ENCODE measurements at regions not wholly inside any gene's neighbourhood (a gene's known extent, or its start where the extent isn't known, plus 50 kb on each side); places are given as distances from the start of the nearest gene placed in this dataset.
"Not testable (repeated sequence)": the region's sequence is repeated elsewhere in the genome, so short reads cannot be mapped to it uniquely, and the experiment has no call there.

DNA sequence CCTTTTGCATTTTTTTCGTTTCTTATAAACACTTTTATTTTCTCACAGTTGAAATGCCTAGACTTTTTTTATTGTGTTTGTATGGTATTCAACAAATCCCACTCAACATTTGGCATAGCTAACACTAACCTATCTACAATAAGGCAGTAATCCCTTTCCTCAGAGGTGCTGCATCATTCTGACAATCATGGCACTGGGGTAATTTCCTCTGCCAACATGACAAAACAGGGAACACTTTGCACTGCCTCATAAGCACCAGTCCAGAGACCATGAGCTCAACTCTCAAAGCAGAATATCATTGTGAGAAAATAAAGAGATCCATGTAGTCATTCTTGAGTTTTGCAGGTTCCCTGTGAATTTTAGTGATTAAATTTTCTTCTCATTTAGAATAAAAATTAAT is 183.8 kb upstream of the INTU start:
- DNase-seq = no peak

DNA sequence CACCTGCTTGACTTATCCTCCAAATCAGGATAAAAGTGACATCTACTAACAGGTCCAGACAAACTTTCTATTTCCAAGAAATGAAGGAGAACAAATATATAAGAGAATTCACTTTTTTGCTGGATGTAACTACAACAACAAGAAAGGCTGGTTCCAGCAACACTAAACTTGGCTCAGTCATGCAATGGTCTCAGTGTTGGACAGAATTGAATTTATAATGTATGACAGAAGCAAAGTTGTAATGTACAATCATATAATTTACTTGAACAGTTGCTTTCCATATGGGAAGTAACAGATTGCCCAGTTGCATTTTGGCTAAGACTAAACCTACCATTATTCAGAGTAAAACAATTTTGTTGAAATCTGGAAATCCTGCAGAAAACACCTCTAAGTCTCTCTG is 183.3 kb upstream of the INTU start:
- DNase-seq = no peak

DNA sequence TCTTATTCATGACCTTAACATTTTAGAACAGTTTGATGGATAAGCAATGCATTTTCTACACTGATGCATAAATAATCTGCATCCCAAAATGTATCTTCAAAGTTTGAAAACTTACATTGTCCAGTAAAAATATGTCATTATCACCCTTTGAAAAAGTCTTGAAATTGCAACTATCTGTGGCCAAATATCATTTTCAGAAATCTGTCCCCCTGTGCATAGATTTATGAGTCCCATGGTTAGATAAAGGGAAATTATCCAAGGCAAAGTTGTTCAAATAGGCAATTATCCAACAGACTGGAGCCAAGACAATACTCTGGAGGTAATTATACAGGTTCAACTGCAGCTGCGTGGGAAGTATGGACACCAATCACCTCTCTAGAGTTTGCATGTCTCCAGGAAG is 182.5 kb upstream of the INTU start:
- no peak for DNase-seq

DNA sequence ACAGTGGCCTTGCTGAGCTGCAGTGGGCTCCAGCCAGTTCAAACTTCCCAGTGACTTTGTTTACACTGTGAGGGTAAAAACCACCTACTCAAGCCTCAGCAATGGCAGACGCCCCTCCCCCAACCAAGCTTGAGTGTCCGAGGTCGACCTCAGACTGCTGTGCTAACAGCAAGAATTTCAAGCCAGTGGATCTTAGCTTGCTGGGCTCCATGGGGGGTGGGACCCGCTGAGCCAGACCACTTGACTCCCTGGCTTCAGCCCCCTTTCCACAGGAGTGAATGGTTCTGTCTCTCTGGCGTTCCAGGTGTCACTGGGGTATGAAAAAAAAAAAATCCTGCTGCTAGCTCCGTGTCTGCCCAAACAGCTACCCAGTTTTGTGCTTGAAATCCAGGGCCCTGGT is 168.9 kb upstream of the INTU start:
- no peak for DNase-seq

DNA sequence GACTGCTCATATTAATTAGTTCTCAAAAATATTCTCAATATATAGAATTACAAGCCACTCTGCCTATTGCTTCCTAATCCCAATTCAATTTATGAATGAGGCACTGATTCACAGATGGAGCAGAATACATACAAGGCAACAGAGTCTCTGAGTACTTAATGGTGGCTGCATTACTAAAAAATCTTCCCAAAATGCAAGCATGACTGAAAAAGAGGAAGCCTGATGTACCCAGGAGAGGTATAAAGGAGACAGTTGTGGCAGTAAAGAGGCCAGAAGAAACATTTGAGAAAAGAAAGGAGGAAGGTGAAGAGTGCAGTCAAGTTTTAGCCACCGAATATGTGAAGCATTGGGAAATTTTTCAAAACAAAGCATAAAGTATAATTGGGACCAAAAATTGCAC is 163.2 kb upstream of the INTU start:
- DNase-seq = no peak

DNA sequence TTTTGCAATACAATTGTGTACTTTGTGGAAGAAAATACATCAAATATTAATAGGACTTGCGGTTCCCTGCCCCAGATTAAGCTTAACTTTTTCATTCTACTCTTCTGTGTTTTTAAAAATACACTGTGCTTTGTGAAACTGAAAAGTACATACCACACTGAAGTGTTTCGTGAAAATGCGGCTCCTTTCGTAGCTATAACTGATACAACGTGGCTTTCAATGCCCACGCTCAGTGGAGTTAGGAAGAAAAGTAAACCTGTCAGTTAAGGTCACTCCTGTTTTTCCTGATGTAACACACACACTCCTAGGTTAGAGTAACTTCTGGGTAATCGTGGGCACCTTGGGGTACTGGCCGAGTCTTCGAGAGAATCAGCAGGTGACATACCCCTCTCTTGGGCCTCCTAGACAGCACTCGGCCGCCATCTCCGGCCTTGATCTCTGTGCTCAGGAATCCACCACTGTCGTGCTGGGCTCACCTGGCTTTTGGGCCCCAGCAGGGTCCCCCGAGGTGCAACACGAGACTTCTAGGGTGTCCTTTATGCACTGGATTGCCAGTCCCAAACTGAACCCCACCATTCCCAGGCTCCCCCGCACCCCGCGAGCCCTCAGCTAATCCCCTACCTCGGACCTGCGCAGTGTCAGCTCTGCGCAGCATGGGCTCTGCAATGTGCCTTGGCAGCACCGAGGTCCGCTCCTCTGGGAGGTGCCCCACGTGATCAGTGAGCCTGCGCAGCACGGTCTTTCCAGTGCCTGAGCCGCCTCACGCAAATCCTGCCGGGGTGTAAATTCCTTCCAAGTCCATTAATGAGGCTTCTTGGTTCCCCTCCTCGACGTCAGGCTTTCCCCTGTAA is 162.6 kb upstream of the INTU start:
- no peak for DNase-seq

DNA sequence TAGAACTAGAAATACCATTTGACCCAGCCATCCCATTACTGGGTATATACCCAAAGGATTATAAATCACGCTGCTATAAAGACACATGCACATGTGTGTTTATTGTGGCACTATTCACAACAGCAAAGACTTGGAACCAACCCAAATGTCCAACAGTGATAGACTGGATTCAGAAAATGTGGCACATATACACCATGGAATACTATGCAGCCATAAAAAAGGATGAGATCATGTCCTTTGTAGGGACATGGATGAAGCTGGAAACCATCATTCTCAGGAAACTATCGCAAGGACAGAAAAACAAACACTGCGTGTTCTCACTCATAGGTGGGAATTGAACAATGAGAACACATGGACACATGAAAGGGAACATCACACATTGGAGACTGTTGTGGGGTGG is 154.5 kb upstream of the INTU start:
- DNase-seq = not testable (repeated sequence)

DNA sequence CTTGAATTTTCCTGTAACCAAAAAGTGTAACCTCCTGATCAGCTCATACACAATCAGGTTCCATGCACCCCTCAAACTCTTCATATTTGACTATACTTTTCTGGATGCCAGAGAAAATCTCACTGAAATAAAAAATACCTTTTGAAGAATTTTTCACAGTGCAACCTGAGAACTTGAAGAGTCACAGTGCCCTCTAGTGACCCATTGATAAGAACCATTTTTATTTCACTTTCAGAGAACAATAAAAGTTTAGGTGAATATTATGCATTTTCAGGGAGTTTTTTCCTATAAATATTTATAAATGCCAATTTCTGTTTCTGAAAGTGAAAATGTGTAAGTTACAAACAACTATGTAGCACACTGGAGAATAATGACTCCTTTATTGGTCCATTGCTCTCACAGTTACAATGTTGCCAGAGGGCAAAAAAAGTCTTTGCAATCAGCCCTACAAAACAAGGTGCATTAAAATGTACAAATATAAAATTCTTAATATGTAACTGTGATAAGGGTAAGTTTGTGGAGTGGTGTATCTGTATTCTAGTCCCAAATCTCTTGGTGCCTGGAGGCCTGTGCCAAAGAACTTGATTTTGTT is 153.6 kb upstream of the INTU start:
- no peak for DNase-seq

DNA sequence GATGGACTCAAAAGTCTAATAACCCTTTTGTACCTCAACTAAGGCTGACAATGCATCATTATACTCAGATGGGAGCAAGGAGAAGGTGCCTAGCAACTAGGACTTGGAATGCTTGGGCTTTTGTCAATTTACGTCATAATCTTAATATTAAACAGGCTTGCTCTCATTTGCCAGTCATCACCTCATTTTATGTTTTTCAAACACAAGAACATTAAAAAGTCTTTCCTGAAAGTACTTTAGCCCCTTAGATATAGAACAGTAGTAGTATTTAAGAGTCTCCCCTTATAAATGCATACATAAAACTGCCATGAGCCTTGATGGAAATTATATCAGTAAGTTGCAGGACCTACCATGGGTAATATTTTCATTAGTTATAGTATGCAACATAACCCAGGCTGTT is 150.7 kb upstream of the INTU start:
- DNase-seq = no peak

DNA sequence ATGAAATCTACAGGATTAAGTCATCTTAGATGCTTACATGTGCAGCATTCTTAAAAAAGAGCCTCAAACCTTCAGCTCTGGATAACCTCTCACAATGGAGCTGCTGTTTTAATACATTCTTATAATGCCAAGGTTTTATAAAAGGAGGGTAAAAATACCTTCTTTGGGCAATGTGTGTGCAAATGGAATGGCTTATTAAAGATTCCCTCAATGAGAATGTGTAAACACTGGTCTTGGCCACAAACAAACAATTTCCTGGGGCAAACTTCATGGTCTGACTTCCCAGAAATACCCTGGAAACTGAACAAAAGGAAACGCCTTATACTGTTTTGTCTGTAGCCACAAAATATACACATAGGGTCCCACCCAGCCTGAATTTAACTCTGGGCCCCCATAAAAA is 148.6 kb upstream of the INTU start:
- no peak for DNase-seq

DNA sequence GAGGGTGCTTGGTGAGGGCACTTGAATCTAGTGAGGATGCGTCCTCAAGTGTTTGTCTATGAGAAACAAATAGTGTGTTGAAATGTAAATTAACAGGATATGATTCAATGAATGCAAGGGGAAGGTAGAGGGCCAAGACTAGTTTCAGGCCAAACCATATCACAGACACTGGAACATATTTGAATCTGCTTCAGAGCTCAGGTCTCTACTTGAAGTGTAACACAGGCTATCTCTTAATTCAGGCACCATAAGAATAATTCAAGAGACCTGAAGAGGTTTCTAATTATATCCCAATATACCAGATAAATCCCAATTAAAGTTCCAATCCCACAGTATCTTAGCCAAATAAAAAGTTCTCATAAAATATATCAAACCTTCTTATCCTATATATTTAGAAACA is 146.5 kb upstream of the INTU start:
- no peak for DNase-seq

DNA sequence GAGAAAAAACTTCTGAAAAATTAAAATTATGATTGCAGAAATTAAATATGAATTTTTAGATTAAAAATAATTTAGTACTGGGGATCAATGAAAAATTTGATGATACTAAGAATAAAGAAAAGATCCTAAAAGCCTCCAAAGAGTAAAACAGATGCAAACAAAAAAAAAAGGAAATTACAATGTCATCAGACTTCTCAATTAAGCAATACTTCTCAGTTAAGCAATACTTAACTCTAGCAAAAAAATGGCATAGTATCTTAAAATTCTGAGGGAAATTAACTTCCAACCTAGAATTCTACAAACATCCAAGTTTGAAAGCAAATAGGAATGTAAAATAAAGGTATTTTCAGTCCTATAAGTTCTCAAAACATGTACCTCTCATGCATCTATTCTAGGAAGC is 141.2 kb upstream of the INTU start:
- no peak for DNase-seq

DNA sequence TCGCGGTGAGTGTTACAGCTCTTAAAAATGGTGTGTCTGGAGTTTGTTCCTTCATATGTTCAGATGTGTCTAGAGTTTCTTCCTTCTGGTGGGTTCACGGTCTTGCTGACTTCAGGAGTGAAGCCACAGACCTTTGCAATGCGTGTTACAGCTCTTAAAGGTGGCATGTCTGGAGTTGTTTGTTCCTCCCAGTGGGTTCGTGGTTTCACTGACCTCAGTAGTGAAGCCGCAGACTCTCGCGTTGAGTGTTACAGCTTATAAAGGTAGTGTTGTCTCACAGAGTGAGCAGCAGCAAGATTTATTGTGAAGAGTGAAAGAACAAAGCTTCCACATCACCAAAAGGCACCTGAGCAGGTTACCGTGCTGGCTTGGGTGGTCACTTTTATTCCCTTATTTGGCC is 135.9 kb upstream of the INTU start:
- not testable (repeated sequence) for DNase-seq

DNA sequence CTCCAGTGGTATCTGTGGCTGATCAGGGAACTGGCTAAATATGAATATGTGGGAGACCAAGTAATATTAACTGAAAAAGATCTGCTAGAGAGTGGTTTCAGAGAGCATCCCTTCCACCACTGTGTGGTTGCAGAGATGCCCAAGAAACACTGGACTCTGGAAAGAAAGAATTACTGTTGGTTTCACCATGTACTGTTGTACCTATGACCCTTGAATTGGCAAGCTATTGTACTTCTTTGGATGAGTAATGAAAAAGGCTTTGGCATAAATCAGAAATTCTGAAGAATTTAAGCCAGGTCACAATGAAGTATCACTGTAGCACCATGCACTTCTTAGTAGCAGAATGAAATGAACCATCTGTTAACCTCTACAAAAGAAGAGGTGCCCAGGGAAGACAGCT is 134.4 kb upstream of the INTU start:
- DNase-seq = no peak

DNA sequence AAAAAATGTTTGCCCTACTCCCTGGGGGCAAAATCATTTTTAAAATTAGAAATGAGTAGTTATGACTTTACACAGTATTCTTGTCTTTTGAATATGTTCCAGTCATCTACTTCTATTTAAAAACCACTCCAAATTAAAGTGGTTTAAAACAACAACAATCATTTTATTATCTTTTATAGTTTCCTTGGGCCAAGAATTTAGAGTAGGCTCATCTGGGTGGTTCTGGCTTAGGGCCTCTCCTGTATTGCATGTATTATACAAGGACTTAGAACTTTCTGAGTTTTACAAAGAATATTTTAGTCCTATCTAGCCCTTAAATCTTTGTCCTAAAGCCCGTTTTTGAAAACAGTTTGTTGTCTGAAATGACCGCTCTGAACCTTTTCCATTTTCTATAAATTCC is 132.5 kb upstream of the INTU start:
- no peak for DNase-seq

DNA sequence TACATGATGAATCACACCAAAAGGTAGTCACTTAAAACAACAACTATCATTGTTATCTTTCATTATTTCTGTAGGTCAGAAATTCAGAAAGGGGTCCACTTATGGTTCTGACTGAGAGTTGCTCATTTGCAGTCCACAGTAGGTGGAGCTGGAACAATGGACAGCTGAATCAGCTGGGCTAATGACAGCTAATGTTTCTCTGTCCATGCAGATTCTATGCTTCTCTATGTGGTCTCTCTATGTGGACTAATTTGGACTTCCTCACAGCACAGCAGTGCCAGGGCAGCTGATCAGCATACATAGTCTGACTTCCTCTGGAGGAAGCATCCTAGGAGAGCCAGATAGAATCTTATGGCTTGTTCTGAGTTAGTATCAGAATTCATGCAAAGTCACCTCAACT is 131.7 kb upstream of the INTU start:
- DNase-seq = no peak

DNA sequence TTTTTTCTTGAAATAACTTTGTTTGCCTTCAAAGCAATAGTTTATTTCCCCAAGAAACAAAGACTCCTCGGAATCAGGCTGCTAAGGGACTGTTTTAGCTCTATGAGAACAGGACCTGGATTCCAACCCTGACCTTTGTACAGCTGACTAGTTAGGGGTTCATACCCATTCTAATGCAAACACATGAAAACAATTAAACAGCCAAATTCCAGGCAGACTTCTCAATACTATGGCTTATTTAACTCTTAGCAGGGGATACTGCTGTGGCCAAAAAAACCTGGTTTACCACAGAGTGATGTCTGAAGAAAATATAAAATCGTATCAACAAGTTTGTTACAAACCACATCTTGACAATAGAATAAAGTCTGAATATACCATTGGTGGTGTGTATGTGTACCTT is 129.6 kb upstream of the INTU start:
- DNase-seq = no peak

DNA sequence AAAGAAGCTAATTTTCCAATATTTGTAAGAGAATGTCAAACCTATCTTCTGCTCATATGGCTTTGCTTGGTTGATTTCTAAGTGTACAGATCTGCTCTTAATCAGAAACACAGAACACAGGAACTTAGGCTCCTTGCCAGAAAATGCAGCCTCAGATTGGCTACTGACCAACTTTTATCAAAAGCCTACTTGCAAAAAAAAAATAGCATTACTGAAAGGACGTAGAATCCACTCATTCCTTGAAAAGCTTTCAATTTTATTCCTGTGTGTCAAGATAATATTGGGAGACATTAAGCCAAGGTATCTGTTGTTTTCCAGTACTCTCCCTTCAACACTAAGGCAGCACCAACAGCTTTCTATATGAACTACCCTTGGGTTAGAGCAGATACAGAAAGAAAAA is 127.6 kb upstream of the INTU start:
- no peak for DNase-seq

DNA sequence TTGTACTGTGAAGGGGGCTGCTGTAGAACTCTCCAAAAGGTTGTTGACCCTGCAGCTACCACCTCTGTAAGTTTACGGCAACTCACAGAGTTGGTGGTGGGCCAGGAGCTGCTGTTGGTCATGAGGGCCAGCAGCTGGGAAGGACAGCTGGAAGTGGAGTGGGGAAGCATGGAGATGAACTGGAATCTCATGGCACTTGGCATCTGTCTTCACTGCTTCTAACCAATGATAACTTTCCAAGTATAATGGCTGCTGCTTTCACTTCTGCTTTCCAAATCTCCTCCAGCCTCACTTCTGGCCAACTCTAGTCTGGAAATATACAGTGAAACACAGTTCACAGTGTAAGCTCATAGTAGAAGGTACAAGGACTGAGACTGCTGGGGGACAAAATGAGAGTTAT is 126.5 kb upstream of the INTU start:
- no peak for DNase-seq

DNA sequence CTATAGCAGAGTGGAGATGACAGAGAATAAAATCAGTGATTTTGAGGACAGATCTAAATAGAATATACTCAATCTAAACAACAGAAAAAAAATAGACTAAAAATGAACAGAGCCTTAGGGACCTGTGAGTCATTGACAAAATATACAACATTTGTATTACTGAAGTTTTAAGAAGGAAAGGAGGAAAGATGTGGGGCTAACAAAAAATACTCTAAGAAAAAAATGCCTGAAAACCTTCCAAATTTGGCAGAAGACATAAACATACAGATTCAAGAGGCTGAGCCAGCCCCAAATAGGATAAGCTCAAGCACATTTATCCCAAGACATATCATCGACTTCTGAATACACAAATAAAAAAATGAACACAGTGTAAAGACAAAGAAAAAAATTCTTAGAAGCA is 123.6 kb upstream of the INTU start:
- no peak for DNase-seq

DNA sequence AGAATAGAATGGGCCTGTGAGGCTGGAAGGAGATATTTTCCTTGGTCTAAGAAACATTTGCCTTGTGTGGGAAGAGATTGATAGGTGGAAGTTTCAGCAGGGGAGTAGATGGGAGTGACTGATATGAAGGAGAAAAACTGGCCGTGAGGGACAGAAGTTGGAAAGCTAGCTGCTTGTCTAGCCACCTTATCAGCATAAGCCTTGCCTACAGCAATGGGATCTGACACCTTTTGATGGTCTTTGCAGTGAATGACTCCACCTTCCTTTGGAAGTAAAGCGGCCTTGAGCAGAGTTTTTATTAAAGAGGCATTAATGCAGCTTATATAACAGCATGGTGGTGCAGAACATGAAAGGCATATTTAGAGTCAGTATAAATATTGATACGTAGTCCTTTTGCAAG is 120.1 kb upstream of the INTU start:
- not testable (repeated sequence) for DNase-seq

DNA sequence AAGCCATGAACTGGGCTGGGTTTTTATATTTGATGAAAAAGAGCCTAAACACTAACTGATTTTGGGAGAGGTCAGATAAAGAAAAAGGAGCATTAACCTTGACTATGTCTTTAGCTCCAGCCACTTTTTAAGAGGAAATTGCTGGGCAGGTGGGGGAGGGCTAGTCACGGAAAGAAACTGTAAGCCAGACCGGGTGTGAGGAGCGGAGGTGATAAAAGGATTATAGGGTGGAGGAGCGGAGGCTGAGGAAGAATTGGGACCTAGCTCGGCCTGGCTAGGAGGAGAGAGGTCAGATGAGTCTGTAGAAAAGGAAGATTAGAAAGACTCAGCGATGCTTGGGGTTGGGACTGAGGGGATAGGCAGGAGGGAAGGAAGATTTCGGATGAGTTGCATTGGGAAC is 117.5 kb upstream of the INTU start:
- not testable (repeated sequence) for DNase-seq

DNA sequence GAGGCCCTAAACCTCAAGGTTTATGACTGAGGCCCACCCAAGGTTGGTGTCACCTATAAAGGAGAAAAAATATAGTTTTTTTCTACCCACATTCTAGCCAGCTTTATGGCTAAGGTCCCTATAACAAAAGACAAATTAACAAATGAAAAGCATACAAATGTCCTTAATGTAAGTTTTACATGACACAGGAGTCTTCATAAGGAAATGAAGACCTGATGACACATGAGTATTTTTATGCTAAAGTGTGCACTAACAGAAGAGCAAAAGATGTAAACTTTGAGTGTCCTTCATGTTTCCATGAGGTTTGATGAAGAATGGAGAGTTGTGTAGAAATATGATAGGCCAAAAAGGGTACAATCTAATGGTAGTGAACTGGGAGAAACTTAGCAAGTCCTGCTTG is 114.7 kb upstream of the INTU start:
- DNase-seq = no peak

DNA sequence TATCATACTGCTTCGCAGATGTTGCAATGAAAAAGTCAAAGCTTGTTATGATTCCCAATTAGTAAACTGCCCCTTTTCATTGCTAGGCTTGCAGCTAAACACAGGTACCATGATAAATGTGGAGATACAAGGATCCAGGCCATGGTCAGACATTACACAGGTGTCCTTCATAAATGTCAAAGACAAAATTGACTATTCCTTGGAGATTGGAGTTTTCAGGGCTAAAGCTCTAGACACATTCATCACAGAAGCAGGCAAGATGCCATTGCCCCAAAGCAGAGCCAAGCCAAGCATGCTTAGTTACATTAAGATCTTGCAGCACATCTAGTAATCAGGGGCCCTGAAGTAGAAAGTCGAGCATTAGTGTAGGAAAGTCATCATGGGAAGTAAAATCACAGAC is 111.3 kb upstream of the INTU start:
- no peak for DNase-seq

DNA sequence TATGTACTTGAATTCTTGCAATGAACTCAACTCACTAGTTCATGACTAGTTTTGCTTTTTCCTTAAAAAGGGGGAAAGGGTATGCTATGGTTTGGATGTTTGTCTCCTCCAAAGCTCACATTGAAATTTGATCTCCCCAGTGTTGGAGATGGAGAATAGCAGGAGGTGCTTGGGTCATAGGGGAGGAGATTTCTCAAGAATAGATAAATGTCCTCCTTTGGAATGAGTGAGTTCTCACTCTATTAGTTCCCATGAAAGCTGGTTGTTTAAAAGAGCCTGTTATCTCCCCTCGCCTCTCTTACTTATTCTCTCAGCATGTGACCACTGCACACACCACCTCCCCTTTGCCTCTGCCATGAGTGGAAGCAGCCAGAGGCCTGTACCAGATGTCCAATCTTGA is 109.4 kb upstream of the INTU start:
- no peak for DNase-seq
